LNCaP clone FGC (cell line): ENCODE measurements at regions not wholly inside any gene's neighbourhood (a gene's known extent, or its start where the extent isn't known, plus 50 kb on each side); places are given as distances from the start of the nearest gene placed in this dataset.

ENCODE experiments used
- DNase-seq: peaks from one replicate; pipeline ENCODE4 v3.0.0-alpha.2; 2011; ENCODE audit warnings: low read depth
- H3K4me3 ChIP-seq: 2 replicates; pipeline ENCODE4 v1.5.1; 2011; ENCODE audit warnings: mild to moderate bottlenecking, low read depth, low read length, control low read depth
- TF ChIP-seq, protein P1 (sequence below): IDR thresholded peaks from 2 replicates; pipeline ENCODE4 v1.5.1; 2012; ENCODE audit warnings: mild to moderate bottlenecking; ENCODE audit not compliant: control insufficient read depth, insufficient read depth; ENCODE audit errors: extremely low read depth

DNA sequence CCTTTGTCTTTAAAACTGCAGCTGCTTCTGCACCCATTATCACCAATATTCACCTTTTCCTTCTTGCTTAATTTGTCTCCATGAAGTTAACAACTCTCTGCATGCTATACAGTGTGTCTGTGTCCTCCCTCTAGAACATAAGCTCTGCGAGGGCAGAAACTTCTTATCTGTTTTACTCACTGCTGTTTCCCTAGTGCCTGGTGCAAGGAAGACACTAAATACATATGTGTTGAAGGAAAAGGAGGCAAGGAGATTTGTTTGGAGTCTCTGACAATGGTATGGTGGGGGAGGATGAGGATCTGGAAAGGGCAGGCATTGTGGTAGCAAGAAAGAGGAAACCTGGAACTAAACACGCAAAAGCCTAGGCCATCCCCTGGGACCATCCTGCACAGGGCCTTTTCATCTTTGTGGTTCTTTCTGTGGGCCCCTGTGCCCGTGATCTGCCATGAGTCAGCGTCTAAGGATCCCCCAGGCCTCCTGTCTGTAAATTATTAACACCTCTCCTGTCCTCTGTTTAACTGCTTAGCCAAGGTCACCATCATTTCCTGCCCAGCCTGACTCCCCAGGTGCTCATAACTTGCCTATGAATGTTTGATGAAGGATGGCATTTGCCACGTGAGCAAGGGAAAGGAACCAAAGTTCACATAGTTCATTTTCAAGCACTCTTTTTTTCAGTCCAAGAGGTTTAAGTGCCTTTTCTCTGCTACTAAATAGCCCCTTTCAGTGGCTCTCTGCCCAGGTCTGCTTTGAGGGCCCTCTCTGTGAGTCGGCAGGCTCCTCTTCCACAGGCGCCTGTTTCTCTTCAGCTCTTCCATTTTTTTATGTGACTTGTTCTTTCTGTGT, 131.1 kb downstream of the RASSF10 start:
- TF ChIP-seq, protein P1, sequence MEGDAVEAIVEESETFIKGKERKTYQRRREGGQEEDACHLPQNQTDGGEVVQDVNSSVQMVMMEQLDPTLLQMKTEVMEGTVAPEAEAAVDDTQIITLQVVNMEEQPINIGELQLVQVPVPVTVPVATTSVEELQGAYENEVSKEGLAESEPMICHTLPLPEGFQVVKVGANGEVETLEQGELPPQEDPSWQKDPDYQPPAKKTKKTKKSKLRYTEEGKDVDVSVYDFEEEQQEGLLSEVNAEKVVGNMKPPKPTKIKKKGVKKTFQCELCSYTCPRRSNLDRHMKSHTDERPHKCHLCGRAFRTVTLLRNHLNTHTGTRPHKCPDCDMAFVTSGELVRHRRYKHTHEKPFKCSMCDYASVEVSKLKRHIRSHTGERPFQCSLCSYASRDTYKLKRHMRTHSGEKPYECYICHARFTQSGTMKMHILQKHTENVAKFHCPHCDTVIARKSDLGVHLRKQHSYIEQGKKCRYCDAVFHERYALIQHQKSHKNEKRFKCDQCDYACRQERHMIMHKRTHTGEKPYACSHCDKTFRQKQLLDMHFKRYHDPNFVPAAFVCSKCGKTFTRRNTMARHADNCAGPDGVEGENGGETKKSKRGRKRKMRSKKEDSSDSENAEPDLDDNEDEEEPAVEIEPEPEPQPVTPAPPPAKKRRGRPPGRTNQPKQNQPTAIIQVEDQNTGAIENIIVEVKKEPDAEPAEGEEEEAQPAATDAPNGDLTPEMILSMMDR: no peak
- DNase-seq: no peak
- no peak overlapping the region for H3K4me3 ChIP-seq

DNA sequence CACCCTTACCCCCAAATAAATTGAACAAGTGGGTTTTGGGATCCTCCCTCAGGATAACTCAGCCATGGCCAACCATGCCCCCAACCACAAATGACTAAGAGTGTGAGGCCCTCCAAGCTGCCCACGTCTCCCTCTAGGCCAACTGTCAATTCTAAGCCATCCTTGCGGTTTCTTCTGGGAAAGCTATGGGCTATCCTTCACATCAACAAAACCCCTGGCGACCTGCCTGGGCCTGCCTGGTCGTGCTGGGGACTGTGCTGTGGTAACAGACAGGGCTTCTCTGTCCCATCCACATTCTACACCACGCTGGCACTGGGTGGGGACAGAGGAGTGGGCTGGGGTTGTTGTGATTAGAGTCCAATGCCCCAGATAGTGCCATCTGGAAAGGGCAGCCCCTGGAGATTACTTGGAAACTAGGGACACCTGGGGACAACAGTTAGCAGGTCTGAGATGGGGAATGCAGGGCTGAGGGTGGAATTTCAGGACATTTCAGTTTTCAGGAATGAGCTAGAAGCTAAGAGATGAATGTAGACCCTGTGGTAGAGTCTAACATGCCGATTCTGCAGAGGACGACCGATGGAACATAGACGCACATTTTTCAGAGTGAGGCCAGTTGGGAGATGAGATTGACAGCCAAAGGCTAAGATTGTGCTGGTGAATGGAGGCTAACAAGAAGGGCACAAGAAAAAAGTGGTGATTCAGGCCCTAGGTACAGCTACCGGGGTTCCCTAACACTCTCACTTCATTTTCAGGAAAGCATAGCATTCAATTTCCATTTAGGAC, 131.9 kb downstream of the RASSF10 start:
- TF ChIP-seq, protein P1: no peak
- H3K4me3 ChIP-seq: no peak overlapping the region
- no peak for DNase-seq

DNA sequence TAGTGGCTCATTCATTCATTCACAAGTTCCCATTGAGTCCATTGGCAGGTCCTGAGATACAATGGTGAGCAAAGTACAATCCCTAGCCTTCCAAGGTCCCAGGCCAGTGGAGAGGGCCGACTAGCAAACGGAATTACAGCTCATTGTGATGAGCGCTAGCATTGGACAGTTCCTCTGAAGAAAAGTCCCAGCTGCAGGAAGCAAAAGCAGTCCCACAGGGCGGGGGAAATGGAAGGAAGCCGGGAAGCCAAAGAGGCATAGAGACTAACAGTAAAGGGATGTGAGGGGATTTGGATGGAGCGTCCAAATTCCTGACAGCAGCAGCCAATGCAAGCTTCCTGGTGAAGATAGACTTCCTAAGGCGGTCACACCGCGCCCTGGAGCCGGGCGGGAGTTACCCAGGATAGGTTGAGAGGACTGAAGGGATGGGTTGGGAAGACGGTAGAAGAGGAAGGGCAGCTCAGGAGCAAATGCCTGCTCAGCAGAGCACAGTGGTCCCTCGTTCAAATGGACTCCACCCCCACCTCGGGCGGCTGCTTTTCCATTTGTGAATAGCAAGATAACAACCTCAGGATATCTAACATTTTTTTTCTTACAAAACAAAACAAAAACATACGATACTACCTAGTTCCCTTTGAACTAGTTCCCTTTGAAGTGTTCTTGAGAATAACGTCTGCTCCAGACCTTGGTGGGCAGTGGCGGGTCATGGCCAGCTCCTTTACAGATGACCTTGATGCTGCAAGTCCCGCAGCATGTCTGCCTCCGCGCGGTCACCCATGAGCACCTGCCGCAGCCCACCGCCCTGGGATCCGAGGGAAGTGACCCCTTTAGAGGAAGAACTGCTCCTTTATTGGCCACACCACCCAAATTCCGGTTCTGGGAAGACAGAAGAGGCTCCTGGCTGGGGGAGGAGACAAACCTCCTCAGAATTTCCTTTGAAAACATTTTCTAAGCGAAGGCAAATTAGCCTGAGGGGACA, 132.9 kb downstream of the RASSF10 start:
- TF ChIP-seq, protein P1: no peak
- no peak for DNase-seq
- no peak overlapping the region for H3K4me3 ChIP-seq

DNA sequence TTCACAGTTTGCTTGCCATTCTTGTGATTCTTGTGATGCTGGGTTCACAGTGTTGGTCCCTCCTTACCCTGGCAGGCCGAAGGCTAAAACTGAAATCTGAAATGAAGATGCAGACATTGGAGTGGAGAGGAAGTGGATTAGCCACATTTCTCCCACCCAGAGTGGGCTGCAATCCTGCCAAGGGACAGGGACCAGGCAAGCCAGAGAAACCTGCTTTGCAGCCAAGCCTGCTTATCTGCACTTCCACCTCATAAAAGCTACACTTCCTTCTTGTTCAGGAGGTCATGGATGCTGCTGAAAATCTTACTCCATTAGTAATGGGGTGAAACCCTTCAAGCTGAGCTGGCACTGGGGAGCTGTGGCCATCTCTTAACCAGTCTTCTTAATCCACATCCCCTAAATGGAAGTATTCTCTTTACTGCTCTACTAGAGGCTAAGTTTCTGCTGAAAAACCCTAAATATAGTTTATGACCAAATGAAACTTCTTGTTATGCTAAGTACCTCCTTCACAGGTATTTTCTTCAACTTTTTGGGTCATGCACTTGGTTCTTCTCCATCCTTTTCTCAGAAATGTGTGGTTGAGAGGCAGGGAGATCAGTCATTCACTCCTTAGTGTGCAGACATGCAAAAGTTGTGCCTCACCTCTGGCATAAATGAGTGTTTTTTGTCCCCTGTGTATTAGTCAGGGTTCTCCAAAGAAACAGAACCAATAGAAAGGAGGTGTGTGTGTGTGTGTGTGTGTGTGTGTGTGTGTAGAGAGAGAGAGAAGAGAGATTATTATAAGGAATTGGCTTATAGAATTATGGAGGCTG, 133.9 kb upstream of the BMAL1 start:
- no peak overlapping the region for H3K4me3 ChIP-seq
- TF ChIP-seq, protein P1: no peak
- peak; percentile 65 for DNase-seq

DNA sequence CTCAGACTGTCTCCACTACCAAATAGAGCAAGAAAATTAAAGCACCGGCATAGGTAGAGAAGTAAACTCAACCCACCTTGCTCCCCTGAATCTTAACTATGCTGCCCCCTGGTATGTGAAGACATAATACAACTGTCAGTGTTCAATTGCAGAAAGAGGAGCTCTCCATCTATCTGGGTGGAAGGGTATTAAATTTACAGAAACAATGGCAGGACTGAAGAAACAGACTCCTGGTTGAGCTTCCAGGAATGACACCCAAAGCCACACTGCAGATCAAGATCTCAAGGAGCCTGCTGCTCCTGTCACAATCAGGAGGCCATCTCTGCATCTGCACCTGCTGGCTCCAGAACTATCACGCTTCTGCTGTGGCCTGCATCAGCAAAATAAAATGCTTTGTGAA, 132.1 kb upstream of the BMAL1 start:
- TF ChIP-seq, protein P1: no peak

DNA sequence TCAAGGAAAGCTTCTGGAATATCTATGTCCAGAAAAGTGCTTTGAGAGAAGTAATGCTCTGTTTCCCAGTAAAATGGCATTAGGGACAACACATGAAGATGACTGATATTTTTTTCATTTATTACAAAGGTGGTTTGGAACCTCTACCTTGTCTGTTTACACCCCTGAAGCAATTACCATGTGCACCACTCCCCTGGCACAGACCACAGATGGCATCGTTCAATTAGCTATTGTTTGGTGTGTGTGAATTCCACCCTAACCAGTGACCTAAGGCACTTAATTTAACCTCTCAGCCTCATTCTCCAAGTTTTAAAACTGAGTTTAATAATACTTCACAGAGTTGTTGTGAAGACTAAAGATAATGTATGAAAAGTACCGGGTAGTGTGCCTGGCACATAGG, 127.6 kb upstream of the BMAL1 start:
- TF ChIP-seq, protein P1: no peak
- no peak for DNase-seq
- no peak overlapping the region for H3K4me3 ChIP-seq

More for the DNA sequence above, 132.1 kb upstream of the BMAL1 start:
- H3K4me3 ChIP-seq: no peak overlapping the region
- DNase-seq: no peak
